Central memory CD8-positive, alpha-beta T cell (primary cell): ENCODE measurements at regions not wholly inside any gene's neighbourhood (a gene's known extent, or its start where the extent isn't known, plus 50 kb on each side); places are given as distances from the start of the nearest gene placed in this dataset.
"Not testable (repeated sequence)": the region's sequence is repeated elsewhere in the genome, so short reads cannot be mapped to it uniquely, and the experiment has no call there.

Source experiments
- ATAC-seq: fragments of 150-1000 bp; cut with Tn5 transposase; replicated peaks from 2 replicates; pipeline ENCODE4 v1.10.0; 2022; ENCODE audit warnings: mild to moderate bottlenecking, moderate FRiP score, moderate number of reproducible peaks; ENCODE audit not compliant: poor library complexity, severe bottlenecking; ENCODE audit errors: extremely low read depth
- DNase-seq, 2 donors: peaks; one replicate each; pipeline ENCODE4 v3.0.0; 2021; ENCODE audit warnings: low spot score in 2 of 2
- H3K27ac Mint-ChIP-seq: one replicate; pipeline ENCODE4 v1.8.0; 2022; ENCODE audit warnings: low read depth, mild to moderate bottlenecking, moderate library complexity, mixed read lengths
- H3K27me3 Mint-ChIP-seq: one replicate; pipeline ENCODE4 v1.8.0; 2022; ENCODE audit warnings: mixed read lengths
- H3K36me3 Mint-ChIP-seq: one replicate; pipeline ENCODE4 v1.8.0; 2022; ENCODE audit warnings: mild to moderate bottlenecking, moderate library complexity, mixed read lengths; ENCODE audit not compliant: insufficient read depth
- H3K4me1 Mint-ChIP-seq: one replicate; pipeline ENCODE4 v1.8.0; 2022; ENCODE audit warnings: mixed read lengths
- H3K4me3 Mint-ChIP-seq: one replicate; pipeline ENCODE4 v1.8.0; 2022; ENCODE audit warnings: mild to moderate bottlenecking, moderate library complexity, mixed read lengths
- H3K9me3 Mint-ChIP-seq: one replicate; pipeline ENCODE4 v1.8.0; 2022; ENCODE audit warnings: mixed read lengths

DNA sequence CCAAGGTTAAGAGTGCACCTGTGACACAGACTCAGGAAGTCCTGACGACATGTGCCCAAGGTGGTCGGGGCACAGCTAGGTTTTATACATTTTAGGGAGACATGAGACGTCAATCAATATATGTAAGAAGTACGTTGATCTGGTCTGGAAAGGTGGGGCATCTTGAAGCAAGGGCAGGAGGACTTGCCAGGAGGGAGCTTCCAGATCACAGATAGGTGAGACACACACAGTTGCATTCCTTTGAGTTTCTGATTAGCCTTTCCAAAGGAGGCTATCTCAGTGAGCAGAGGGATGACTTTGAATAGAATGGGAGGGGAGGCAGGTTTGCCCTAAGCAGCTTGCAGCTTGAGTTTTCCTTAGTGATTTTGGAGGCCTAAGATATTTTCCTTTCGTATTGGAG lies 257.4 kb downstream of the CGGBP1 start:
- Mint-ChIP-seq H3K9me3 (no peaks in the 10 kb centered on the region), H3K4me1 (peaks cover 3% of the 10 kb centered on the region), H3K36me3 (peaks cover 1% of the 10 kb centered on the region), H3K27ac (no peak overlapping the region), H3K27me3 (peaks cover 52% of the 10 kb centered on the region), H3K4me3 (no peak overlapping the region)
- DNase-seq (no peak), ATAC-seq (no peak)

DNA sequence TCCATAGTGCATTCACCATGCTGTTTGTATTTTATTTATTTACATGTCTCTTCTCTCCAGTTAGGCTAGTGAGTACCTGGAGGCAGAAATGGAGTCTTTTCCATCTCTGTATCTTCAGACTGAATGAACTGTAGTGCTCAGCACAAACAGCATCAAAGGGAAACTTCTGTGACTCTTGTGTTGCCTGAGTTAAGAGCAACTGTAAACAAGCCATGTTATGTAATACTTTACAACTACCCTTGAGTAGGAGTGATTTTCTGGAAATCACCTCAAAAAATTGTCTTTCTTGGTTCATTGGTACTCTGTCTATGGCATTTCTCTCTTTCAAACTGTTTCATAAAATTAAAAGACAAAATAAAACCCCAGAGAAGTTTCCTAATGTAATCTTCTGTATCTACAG lies 258.3 kb downstream of the CGGBP1 start:
- H3K27ac Mint-ChIP-seq: no peak overlapping the region
- no peak overlapping the region for H3K4me3 Mint-ChIP-seq
- no peak for ATAC-seq
- H3K4me1 Mint-ChIP-seq: peaks cover 7% of the 10 kb centered on the region
- no peak for DNase-seq
- H3K36me3 Mint-ChIP-seq: peaks cover 1% of the 10 kb centered on the region
- peaks cover 54% of the 10 kb centered on the region for H3K27me3 Mint-ChIP-seq
- H3K9me3 Mint-ChIP-seq: no peaks in the 10 kb centered on the region

DNA sequence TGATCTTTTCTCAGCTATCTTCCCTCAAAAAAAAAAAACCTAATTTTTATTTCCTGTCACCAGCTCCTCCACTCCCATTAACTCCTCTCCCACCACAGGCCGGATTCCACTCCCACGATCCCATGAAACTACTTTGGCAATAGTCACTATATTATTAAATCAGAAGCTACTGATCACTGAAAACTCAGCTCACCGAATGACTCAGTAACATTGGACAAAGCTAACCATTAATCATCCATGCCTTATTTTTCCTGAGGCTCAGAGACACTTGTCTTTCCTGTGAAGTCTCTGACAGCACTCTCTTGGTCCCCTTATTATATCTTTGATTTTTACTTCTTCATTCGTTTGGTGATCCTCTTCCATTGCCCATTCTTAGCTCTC lies 260.2 kb downstream of the CGGBP1 start:
- Mint-ChIP-seq H3K9me3 (no peaks in the 10 kb centered on the region), H3K27me3 (peaks cover 64% of the 10 kb centered on the region), H3K36me3 (peaks cover 1% of the 10 kb centered on the region), H3K4me3 (no peak overlapping the region), H3K27ac (no peak overlapping the region), H3K4me1 (peaks cover 7% of the 10 kb centered on the region)
- DNase-seq: no peak
- ATAC-seq: no peak

DNA sequence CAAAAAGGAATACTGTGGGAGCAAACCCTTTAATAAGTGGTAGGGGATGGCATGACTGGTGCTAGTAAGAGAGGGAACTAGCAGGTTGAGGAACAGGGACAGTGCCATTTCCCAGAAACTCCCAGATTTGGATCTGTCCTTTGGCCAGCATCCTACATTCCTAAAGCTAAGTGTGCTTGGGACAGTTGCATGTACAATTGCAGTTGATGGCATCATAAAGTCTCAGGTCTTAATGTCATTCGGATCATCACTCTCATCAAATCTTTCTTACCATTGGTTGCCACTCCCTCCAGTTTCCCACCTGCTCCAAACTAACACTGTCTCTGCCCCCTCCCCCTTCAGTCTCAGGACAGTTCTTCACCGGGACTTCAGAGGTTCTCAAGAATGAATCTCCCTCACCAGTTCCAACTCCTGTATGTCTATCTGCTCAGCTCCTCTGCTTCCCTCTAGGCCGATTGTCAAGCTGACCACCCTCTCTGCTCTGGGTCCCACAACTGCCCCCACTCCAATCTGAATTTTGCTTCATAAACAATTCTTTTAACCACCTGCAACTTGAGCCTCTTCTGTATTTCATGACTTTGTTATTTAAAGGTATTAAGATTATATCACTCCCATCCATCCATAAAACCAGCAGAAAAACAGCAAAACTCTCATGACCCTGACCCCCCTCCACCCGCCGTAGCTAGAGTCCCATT lies 260.8 kb downstream of the CGGBP1 start:
- no peaks in the 10 kb centered on the region for H3K9me3 Mint-ChIP-seq
- ATAC-seq: no peak
- H3K4me1 Mint-ChIP-seq: peaks cover 12% of the 10 kb centered on the region
- no peak overlapping the region for H3K4me3 Mint-ChIP-seq
- H3K27me3 Mint-ChIP-seq: peaks cover 70% of the 10 kb centered on the region
- H3K36me3 Mint-ChIP-seq: peaks cover 1% of the 10 kb centered on the region
- no peak for DNase-seq
- no peak overlapping the region for H3K27ac Mint-ChIP-seq

DNA sequence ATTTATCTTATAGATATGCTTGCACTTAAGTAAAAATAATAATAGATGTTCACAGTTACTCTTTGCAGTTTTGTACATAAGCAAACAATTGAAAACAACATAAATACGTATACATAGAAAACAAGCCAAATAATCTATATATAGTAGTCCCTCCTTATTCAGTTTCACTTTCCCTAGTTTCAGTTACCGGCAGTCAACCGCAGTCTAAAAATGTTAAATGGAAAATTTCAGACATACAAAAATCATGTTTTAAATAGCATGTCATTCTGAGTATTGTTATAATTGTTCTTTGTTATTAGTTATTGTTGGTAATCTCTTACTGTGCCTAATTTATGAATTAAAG lies 262.0 kb downstream of the CGGBP1 start:
- DNase-seq (no peak), ATAC-seq (no peak)
- no peak overlapping the region for H3K27ac Mint-ChIP-seq
- H3K36me3 Mint-ChIP-seq: peaks cover 2% of the 10 kb centered on the region
- H3K4me3 Mint-ChIP-seq: no peak overlapping the region
- H3K9me3 Mint-ChIP-seq: no peaks in the 10 kb centered on the region
- peaks cover 73% of the 10 kb centered on the region for H3K27me3 Mint-ChIP-seq
- H3K4me1 Mint-ChIP-seq: peaks cover 18% of the 10 kb centered on the region

DNA sequence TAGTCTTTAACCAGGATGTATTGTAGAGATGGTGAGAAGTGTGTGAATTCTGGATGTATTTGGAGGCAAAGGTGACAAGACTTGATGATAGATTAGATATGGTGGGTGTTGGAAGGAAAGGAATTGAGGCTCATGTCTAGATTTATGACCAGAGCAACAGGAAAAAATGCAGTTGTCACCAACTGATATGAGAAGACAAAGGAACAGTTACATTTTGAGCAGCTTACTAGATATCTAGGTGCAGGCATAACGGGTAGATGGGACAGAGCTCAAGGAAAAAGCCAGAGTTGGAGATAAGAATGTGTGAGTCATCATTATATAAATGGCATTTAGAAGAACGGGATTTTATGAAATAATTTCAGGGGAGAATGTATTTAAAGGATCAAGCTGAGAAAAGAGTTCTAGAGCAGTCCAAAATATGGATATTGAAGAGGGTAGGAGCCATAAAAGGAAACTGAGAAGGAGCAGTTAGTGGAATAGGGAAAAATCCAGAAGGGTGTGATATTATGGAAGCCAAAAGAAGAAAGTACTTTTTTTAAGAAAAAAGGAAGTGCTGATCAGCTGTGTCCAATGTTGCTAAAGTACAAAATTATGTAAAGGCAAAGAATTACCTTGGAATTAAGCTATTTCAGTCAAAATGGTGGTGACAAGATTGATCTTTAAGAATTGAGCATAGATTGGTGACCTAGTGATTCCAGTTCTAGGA lies 262.5 kb downstream of the CGGBP1 start:
- ATAC-seq: no peak

DNA sequence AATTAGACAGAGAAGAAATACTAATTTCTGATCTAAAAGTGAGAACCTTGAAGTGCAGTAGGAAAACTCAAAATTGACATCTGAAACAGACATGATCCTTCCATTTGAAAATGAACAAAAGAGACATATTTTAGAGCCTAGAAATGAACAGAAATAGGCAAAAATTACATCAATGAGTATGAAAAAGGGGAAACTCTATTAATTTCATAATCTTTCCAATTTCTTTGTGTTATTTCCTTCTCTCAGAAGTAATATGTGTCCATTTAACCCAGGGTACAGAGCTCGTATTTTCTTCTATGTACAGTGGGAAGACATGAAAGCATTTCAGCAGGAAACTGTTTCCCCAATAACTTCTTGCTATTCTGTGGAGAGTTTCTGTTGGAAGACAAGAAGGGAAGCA lies 263.1 kb downstream of the CGGBP1 start:
- peaks cover 76% of the 10 kb centered on the region for H3K27me3 Mint-ChIP-seq
- peaks cover 2% of the 10 kb centered on the region for H3K36me3 Mint-ChIP-seq
- DNase-seq (no peak), ATAC-seq (no peak)
- no peaks in the 10 kb centered on the region for H3K9me3 Mint-ChIP-seq
- peaks cover 18% of the 10 kb centered on the region for H3K4me1 Mint-ChIP-seq
- H3K4me3 Mint-ChIP-seq: no peak overlapping the region
- no peak overlapping the region for H3K27ac Mint-ChIP-seq

More for the DNA sequence above, 262.5 kb downstream of the CGGBP1 start:
- no peak for DNase-seq
- Mint-ChIP-seq H3K4me1 (peaks cover 18% of the 10 kb centered on the region), H3K27ac (no peak overlapping the region), H3K4me3 (no peak overlapping the region), H3K36me3 (peaks cover 2% of the 10 kb centered on the region), H3K9me3 (no peaks in the 10 kb centered on the region), H3K27me3 (peaks cover 73% of the 10 kb centered on the region)

DNA sequence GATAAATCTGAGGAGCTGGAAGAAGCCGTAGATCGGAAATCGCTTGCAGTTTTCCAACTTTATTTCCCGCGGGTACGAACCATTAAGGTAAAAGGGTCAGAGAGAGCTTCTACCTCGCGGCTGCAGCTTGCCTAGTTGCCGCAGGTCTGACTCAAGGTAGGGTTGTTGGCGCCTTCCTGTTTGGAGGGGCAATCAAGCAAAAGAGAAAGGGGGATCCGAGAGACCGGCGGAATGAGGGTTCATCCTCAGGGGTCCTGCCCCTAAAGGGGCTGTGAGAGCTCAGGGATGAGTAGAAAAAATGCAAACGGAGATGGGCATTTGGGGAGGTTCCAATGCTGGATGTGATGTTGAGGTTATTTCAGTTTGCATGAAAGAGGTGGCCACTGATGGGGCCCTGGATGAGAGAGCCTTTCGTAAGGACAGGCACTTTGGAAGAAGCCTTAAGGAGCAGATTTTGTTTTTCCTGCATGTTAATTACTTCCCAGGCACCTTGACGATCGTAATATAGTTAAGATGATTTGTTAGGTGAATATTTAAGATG lies 265.4 kb downstream of the CGGBP1 start:
- peaks cover 18% of the 10 kb centered on the region for H3K4me1 Mint-ChIP-seq
- no peak for ATAC-seq
- peaks cover 2% of the 10 kb centered on the region for H3K36me3 Mint-ChIP-seq
- no peaks in the 10 kb centered on the region for H3K9me3 Mint-ChIP-seq
- H3K27ac Mint-ChIP-seq: no peak overlapping the region
- H3K27me3 Mint-ChIP-seq: peaks cover 89% of the 10 kb centered on the region
- H3K4me3 Mint-ChIP-seq: peak overlapping the region; percentile 29
- DNase-seq: no peak

DNA sequence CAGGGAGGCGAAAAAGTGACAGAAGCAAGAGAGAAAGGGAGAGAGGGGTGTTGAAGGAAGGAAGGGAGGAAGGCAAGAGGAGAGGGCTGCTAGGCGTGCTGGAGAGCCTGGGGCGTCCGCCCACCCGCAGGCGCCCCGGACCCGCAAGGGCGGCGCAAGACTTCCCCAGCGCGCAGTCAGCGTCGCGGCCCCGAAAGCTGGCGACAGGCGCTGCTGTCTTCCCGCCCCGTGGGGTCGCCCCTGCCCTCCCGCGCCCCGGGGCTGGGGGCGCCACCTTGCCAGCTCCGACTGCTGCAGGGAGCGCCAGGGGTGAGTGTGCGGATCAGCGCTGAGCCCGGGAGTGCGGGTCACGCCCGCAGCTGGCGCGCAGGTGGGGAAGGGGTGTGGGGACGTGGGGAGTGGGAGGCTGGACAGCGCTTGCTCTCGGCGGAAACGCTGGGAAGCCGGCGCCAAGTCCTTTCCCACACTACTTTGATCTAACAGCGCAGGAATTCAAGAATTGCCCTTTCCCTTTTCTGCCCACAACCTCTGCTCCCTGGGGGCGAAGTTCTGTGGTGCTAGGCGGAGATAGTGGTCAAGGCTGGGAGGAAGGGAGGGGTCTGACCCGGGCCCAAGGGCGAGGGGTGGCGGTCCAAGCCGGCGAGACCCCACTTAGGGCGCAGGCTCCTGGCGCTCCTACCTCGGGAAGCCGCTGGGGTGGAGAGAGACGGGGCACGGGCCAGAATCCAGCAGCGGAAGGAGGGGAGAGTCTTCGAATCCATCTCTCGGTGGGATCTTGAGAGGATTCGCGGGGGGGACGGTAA lies 266.1 kb downstream of the CGGBP1 start, which contains the start of gene HTR1F:
Gene HTR1F (plus strand): TSS at position 173 of the 803 bp plus-strand sequence.
- ATAC-seq (peak; percentile 25), DNase-seq (no peak)
- H3K4me3 Mint-ChIP-seq: peak within 1 kb of the TSS; percentile 50
- H3K27me3 Mint-ChIP-seq: peaks cover 83% of the 10 kb centered on the region
- H3K36me3 Mint-ChIP-seq: peaks cover 2% of the 10 kb centered on the region
- H3K4me1 Mint-ChIP-seq: peaks cover 18% of the 10 kb centered on the region
- H3K27ac Mint-ChIP-seq: no peak within 1 kb of the TSS
- H3K9me3 Mint-ChIP-seq: no peaks in the 10 kb centered on the region

DNA sequence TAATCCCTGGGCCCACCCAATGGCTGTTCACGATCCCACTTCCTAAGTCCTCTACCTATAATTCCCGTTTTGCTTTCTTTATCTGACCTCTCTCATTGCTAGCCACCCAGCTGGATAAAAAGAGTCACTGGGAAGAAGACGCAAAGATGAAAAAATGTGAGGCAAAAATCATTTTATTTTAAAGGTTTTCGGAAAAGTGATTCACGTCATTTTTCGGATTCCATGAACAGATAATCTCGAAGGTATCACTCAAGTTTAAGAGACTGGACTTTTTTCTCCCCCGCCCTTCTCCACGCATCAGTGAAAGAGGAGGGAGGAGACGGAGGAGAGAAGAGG lies 266.6 kb downstream of the CGGBP1 start:
- H3K4me3 Mint-ChIP-seq: peak overlapping the region; percentile 50
- ATAC-seq: no peak
- H3K9me3 Mint-ChIP-seq: no peaks in the 10 kb centered on the region
- H3K27ac Mint-ChIP-seq: no peak overlapping the region
- peaks cover 18% of the 10 kb centered on the region for H3K4me1 Mint-ChIP-seq
- DNase-seq: no peak
- peaks cover 77% of the 10 kb centered on the region for H3K27me3 Mint-ChIP-seq
- H3K36me3 Mint-ChIP-seq: peaks cover 2% of the 10 kb centered on the region

DNA sequence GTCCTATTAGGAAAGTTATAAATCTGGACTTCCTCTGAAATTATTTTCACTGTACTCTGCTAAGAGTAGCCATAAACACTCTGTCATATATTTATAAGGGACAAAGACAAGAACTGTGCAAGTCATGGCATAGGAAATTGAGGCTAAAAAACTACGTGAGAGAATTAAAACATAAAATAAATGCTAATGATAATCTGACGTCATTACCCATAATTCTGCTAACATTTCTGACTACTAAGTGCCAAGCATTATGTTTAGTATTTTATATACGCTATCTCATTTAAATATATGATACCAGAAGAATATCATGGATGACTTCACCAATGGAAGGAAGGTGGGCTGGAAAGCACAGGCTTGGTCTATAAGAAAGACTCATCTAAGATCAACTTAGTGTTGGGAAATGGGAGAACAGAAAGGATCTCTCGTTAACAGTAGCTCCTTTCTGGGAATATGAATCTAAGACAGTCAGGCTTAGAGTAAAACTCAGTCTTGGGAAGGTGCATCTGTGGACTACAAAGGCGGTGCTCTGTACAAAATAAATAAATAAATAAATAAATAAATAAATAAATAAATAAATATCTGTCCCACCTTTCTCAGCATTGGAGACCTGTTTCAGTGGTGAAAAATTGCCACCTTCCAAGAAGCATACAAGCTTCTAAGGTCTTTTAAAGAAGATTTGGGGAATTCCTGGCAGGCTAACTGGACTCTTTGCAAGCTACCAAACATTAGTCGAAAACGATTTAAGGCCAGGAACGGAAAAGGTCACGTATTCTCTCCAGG lies 267.4 kb downstream of the CGGBP1 start:
- Mint-ChIP-seq H3K27me3 (peaks cover 70% of the 10 kb centered on the region), H3K4me1 (peaks cover 18% of the 10 kb centered on the region), H3K27ac (no peak overlapping the region), H3K4me3 (no peak overlapping the region), H3K36me3 (peaks cover 1% of the 10 kb centered on the region), H3K9me3 (no peaks in the 10 kb centered on the region)
- no peak for ATAC-seq
- DNase-seq: no peak

DNA sequence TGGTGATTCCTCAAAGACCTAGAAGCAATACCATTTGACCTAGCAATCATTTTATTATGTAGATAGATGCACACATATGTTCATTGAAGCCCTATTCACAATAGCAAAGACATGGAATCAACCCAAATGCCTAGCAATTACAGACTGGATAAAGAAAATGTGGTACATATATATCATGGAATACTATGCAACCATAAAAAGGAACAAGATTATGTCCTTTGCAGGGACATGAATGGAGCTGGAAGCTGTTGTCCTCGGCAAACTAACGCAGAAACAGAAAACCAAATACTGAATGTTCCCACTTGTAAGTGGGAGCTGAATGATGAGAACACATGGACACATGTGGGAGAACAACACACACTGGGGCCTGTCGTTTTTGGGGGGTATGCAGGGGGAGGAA lies 269.8 kb downstream of the CGGBP1 start:
- H3K9me3 Mint-ChIP-seq, DNase-seq, ATAC-seq, H3K27ac Mint-ChIP-seq, H3K4me3 Mint-ChIP-seq, H3K36me3 Mint-ChIP-seq: not testable (repeated sequence)
- peaks cover 55% of the 10 kb centered on the region for H3K27me3 Mint-ChIP-seq
- peaks cover 12% of the 10 kb centered on the region for H3K4me1 Mint-ChIP-seq
